HG03342 (cell line): ENCODE measurements at regions not wholly inside any gene's neighbourhood (a gene's known extent, or its start where the extent isn't known, plus 50 kb on each side); places are given as distances from the start of the nearest gene placed in this dataset.

ENCODE experiments used
- ATAC-seq: cut with Tn5 transposase; IDR thresholded peaks from one replicate; pipeline ENCODE4 v1.9.1; 2021; ENCODE audit warnings: mild to moderate bottlenecking, moderate library complexity; ENCODE audit not compliant: unreplicated experiment

DNA sequence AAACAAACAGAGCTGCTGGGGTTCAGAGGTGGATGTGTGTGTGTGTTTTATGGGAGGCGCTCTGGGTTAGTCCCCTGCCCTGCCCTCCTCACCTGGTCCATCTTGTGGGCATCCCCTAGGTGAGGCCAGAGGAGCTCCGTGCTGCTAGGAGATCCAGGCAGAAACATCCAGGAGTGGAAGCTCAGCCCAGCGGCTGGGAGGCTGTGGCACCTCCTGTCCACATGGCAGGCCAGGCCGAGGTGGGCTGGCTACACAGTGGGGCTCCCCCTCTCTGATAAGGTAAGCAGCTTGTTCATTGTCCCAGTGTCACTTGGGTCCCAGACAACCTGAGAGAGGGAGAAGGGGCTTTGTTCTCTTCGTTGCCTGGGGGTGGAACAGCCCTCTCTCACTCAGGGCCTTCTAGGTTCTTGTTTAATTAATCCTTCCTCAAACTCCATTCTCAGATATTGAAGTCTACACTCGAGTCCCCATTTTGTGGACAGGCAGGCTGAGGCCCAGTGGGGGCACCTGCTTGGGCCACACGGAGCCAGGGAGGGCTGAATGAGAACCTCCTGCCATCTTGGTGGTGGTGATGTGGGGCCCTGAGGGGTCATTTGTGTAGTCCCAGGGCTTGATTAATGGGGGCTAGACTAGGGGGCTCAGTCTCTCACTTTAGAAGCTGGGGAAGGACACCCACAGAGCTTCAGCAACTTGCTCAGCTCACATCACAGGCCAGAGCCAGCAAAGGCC is 216.8 kb upstream of the GPR26 start:
- no peak for ATAC-seq

- no peak for ATAC-seq
Observed at GRCh38 chr10:123450956-123451605, 215.1 kb upstream of the GPR26 start.

DNA sequence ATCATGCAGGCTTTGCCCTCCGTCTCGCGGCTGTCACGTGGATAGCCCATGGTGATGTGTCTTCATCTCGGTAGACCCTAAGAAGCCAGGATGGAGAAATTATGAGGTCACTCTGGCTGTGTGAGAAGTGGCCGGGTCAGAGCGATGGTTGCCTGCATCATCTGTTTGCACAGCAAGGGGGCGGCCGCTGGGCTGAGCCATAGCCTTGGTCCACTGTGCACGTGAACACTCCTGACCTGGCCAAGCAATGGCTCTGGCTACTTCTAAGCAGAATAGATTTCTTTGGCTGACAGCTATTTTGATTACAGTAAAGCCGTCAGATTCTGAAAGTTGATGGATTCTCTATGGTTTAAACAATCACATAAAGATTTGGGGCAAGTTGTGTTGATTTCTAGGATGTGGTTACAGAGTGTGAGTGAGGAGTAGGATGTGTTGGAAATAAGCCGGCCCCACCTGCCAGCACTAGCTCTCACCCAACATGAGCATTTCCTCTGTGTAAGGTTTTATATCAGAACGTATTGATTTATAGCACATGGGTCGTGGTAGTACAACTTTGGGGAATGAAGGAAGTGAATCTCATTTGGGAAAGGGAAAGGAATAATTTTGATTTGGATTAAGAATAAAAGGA is 214.4 kb upstream of the GPR26 start:
- ATAC-seq = no peak

DNA sequence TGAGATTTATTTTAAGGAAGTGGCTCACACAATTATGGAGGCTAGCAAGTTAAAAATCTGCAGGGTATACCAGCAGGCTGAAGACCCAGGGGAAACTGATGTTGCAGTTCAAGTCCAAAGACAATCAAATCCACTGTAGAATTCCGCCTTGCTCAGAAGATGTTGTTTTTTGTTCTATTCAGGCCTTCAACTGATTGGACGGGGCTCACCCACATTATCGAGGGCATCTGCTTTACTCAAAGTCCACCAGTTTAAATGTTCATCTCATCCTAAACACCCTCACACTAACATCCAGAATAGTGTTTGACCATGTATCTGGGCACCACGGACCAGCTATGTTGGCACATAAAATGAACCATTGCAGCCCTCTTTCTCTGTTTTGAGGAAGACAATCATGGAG is 211.2 kb upstream of the GPR26 start:
- no peak for ATAC-seq

GRCh38 chr10:123455861-123456260 is 210.3 kb upstream of the GPR26 start:
- no peak for ATAC-seq

DNA sequence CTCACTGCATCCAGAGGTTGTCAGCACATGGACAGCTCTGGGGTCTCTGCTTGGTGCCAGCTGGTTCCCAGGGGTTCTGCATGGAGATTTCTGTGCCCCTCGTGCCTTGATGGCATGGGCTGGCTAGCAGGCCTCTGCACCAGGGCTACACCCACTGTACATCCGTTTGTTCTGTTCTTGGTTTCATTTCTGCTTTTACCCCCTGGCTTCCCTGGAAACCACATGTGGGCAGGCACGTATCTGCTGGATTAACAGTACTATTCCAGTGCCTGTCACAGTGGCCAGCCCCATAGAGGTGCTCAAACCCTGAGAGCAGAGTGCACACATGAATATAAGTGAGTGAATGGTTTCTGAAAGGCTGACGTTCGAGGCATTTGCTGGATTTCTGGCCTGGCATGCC is 207.2 kb upstream of the GPR26 start:
- no peak for ATAC-seq

DNA sequence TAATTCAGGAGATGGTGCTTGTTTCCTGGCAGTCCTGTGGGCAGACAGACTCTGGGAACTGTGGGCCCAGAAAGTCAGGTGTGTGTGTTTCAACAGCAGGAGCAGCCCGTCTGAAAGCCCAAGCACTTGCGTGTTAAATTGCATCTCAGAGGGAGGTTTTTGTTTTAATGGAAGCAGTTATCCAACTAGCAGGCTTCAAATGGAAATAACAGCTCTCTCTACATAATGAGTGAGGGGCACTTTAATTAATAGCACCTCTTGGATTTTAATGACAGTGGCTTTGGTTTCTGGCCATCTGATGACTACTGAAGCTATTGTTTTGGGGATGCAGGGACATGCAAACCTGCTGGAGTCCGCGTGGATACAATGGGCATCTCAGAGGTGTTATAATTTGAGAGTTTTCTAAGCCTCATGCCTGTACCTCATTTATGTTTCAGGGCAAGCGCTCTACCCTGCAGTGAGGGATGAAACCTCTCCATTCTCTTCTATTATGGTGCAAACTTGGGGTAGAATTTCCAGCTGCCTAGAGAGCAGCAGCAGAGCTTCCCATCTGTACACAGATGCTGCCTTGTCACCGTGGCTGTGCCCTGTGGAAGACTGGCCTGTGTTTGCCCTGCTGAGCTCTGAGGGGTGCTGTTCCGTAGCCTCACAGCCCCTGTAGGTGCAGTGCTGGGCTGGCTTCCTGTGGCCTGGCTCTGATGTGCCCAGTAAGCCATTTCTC is 206.6 kb upstream of the GPR26 start:
- ATAC-seq = no peak

- ATAC-seq = no peak
Observed at GRCh38 chr10:123462246-123462645, 203.9 kb upstream of the GPR26 start.

DNA sequence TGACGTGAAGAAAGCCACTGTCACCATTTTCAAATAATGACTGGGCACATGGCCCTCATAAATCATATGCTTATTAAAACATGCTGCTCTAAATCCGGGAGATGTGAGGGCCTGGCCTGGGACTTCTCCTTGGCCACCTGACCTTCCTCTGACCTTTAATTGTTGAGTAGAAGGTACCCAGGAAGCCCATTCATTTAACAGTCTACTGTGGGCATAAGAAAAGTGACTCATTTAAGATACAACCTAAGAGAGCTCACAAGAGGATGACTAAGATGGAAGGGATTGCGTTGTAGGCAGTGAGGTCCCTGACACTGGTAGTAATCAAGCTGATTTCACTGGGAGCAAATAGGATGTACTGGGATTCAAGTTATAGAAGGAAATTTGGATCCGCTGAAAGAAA is 203.4 kb upstream of the GPR26 start:
- no peak for ATAC-seq

- ATAC-seq = no peak
Observed at GRCh38 chr10:123463181-123463580, 203.0 kb upstream of the GPR26 start.

- ATAC-seq = no peak
Observed at GRCh38 chr10:123463698-123464097, 202.5 kb upstream of the GPR26 start.

DNA sequence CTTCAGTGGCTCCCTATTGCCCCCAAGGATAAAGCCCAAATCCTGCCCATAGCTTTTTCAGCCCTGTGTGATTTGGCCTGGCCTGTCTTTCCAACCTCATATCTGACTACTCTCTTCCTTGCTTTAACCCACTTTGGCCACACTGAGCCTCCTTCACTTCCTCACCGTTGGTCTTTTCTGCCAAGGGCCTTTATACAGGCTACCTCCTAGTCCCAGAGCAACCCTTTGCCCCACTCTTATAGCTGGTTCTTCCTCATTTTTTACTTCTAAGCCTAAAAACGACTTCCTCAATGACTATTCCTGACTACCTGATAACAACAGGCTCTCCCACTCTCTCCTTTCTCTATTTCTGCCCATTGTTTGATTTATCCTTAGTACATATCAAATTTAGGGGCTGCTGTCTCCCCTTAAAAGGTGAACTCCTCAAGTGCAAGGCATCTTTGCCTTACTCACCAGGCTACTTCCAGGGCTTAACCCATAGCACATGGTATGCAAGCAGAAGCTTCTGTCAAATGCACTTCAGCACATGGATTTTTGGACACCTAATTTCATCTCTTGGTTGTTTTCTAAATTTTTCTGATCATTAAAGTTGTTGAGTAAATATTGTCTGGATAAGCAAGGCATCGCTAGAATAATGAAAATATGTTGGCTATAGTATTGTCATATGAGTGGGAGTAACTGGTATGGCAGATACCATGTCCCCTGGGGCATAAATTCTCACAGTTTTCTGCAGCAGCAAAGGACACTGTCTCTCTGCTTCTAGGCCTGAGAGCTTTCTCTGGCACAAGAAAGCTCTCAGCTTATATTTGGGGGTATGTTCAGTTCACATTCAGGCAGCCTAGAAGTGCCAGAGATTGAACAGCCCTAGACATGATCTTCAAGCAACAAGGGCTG is 201.5 kb upstream of the GPR26 start:
- no peak for ATAC-seq

DNA sequence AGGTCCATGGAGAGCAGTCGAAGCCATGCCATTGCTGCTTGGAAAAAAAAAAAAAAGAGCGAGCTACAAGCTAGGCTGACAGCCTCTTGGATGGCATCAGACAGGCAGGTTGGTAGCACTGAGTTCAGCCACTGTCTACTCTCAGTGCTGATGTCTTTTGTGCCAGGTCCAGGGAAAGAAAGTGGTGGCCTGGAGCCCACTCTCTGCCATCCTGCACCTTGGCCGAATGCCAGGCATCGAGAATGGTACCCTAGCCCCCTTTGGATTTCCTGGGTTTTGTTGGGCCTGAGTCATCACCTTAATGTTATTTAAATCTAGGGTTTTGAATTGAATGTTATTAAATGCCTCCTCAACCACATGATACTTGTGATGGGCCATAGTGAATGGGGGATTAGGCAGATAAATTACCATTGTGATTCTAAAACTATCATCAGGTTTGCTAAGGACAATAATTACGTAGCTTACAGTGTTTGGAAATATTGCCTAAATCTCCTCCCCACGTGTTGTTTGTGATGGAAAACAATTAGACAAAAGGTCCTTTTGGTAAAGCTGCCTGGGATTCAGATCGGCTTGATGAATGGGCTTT is 195.7 kb upstream of the GPR26 start:
- no peak for ATAC-seq

- ATAC-seq = no peak
Observed at GRCh38 chr10:123471811-123472210, 194.3 kb upstream of the GPR26 start.

GRCh38 chr10:123472606-123473005 is 193.5 kb upstream of the GPR26 start:
- ATAC-seq = no peak

DNA sequence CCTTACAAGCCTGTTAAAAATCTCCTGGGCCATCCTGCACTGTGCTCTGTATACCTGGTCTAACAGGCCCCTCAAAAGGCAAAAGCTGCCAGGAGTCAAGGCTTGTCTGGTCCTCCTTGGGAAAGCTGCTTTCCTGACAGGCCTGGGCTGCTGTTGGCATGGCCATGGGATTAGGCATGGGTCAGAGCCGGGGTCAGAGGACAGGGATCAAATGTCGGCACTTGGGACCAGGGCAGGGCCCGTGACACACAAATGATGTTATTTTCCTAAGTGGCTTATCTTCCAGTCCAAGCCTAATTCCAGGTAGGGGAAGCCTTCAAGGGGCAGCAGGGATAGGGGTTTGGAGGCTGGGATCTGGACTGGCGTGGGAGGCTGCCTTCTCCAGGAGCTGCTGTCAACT is 191.5 kb upstream of the GPR26 start:
- no peak for ATAC-seq

GRCh38 chr10:123475466-123475865 is 190.7 kb upstream of the GPR26 start:
- ATAC-seq = no peak

- no peak for ATAC-seq
Observed at GRCh38 chr10:123478116-123478515, 188.0 kb upstream of the GPR26 start.

DNA sequence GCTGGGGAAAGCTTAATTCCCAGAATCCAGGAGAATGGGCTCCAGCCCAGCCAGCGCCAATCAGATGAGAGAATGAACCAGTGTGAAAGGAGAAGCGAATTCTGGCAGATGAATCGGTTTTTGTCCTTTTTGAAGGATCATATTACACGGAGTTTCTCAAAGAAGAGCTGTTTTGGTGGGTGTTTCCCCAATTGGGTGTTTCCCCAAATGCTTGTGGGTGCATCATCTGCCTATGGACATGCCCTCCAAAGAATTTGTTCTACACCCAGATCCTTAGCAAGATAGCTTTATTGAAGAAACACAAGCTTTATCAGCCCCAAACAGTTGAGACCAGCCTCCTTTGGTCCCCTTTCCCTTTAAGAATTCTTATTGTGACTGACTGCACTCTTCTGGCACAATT is 186.5 kb upstream of the GPR26 start:
- ATAC-seq = no peak

- no peak for ATAC-seq
Observed at GRCh38 chr10:123480344-123480743, 185.8 kb upstream of the GPR26 start.
